Suprapubic skin (tissue), 4 donors: ENCODE measurements at regions not wholly inside any gene's neighbourhood (a gene's known extent, or its start where the extent isn't known, plus 50 kb on each side); places are given as distances from the start of the nearest gene placed in this dataset.

Source experiments
- EP300 ChIP-seq: sonication (generic); formaldehyde crosslinking; IDR thresholded peaks from one replicate; pipeline ENCODE4 v1.6.1; 2017; ENCODE audit warnings: antibody characterized with exemption
- POLR2A ChIP-seq, 2 donors: fragments of 450-650 bp; IDR thresholded peaks; one replicate each; pipeline ENCODE4 v1.6.1; 2017; ENCODE audit warnings: antibody characterized with exemption in 2 of 2, mild to moderate bottlenecking in 2 of 2, moderate library complexity in 2 of 2
- POLR2AphosphoS5 ChIP-seq, 3 donors: sonication (generic); formaldehyde crosslinking; IDR thresholded peaks; one replicate each; pipeline ENCODE4 v1.6.1; 2017; ENCODE audit warnings: antibody characterized with exemption in 3 of 3
- TF ChIP-seq, protein P1 (sequence below), 2 donors: fragments of 200-600 bp in 1 of 2; fragments of 450-650 bp in 1 of 2; sonication (generic) in 1 of 2; IDR thresholded peaks; one replicate each; pipeline ENCODE4 v1.5.1; 2016 to 2019; ENCODE audit warnings: antibody characterized with exemption in 2 of 2, mild to moderate bottlenecking in 1 of 2, moderate library complexity in 1 of 2

DNA sequence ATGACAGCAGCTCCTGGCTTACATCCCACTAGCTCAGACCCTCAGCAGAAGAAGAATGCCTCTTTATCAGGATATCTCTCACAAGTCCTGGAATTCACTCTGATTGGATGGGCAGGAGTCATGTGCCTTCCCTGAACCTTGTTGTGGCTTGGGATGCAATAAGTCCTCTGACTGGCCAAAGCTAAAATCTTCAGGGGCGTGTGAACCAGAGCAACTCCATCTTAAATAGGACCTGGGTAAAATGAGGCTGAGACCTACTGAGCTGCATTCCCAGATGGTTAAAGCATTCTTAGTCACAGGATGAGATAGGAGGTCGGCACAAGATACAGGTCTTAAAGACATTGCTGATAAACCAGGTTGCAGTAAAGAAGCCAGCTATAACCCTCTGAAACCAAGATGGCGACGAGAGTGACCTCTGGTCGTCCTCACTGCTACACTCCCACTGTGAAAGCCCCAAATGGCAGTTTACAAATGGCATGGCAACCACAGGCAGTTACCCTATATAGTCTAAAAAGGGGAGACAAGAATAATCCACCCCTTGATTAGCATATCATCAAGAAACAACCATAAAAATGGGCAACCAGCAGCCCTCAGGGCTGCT, 60.4 kb upstream of the FICD start:
- TF ChIP-seq, protein P1, sequence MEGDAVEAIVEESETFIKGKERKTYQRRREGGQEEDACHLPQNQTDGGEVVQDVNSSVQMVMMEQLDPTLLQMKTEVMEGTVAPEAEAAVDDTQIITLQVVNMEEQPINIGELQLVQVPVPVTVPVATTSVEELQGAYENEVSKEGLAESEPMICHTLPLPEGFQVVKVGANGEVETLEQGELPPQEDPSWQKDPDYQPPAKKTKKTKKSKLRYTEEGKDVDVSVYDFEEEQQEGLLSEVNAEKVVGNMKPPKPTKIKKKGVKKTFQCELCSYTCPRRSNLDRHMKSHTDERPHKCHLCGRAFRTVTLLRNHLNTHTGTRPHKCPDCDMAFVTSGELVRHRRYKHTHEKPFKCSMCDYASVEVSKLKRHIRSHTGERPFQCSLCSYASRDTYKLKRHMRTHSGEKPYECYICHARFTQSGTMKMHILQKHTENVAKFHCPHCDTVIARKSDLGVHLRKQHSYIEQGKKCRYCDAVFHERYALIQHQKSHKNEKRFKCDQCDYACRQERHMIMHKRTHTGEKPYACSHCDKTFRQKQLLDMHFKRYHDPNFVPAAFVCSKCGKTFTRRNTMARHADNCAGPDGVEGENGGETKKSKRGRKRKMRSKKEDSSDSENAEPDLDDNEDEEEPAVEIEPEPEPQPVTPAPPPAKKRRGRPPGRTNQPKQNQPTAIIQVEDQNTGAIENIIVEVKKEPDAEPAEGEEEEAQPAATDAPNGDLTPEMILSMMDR (IDR thresholded peaks at IDR 0.05) = no peak
- TF ChIP-seq POLR2A (IDR thresholded peaks at IDR 0.05) = no peak
- TF ChIP-seq EP300 = no peak
- no peak for TF ChIP-seq POLR2AphosphoS5 (IDR thresholded peaks at IDR 0.05)
